AG08395 (cell line): ENCODE measurements at regions not wholly inside any gene's neighbourhood (a gene's known extent, or its start where the extent isn't known, plus 50 kb on each side); places are given as distances from the start of the nearest gene placed in this dataset.
A peak's percentile ranks its signal among the peaks of the same experiment; 100 is the strongest.
"Not testable (repeated sequence)": the region's sequence is repeated elsewhere in the genome, so short reads cannot be mapped to it uniquely, and the experiment has no call there.

ENCODE experiments used
- DNase-seq: peaks from one replicate; pipeline ENCODE4 v3.0.0; 2012; ENCODE audit warnings: mixed read lengths, low spot score

GRCh38 chr17:33695431-33695830, 402.3 kb upstream of the ASIC2 start:
- no peak for DNase-seq

GRCh38 chr17:33696102-33696501, 403.0 kb upstream of the ASIC2 start:
- no peak for DNase-seq

GRCh38 chr17:33697557-33697956, 404.5 kb upstream of the ASIC2 start:
- no peak for DNase-seq

GRCh38 chr17:33701910-33702309, 408.8 kb upstream of the ASIC2 start:
- no peak for DNase-seq

- DNase-seq: no peak
These were observed 411.8 kb upstream of the ASIC2 start for GRCh38 chr17:33704856-33705255.

GRCh38 chr17:33709881-33710280, 416.8 kb upstream of the ASIC2 start:
- no peak for DNase-seq

- DNase-seq: no peak
These were observed 419.0 kb upstream of the ASIC2 start for GRCh38 chr17:33712120-33712519.

- no peak for DNase-seq
These were observed 423.9 kb upstream of the ASIC2 start for GRCh38 chr17:33716957-33717356.

GRCh38 chr17:33723736-33724135, 430.6 kb upstream of the ASIC2 start:
- DNase-seq: not testable (repeated sequence)

- DNase-seq: peak; percentile 64
These were observed 432.7 kb upstream of the ASIC2 start for GRCh38 chr17:33725675-33726271.

- no peak for DNase-seq
These were observed 437.0 kb upstream of the ASIC2 start for GRCh38 chr17:33730131-33730530.

- DNase-seq: peak; percentile 6
These were observed 439.0 kb upstream of the ASIC2 start for GRCh38 chr17:33732116-33732515.

GRCh38 chr17:33739714-33740113, 446.6 kb upstream of the ASIC2 start:
- no peak for DNase-seq

- no peak for DNase-seq
These were observed 452.1 kb upstream of the ASIC2 start for GRCh38 chr17:33745047-33745760.

GRCh38 chr17:33749171-33749570, 456.1 kb upstream of the ASIC2 start:
- DNase-seq: no peak

- DNase-seq: peak; percentile 69
These were observed 458.0 kb upstream of the ASIC2 start for GRCh38 chr17:33750943-33751701.

- no peak for DNase-seq
These were observed 458.6 kb upstream of the ASIC2 start for GRCh38 chr17:33751702-33752065.

- DNase-seq: no peak
These were observed 460.4 kb upstream of the ASIC2 start for GRCh38 chr17:33753452-33753851.

GRCh38 chr17:33756021-33756420, 462.9 kb upstream of the ASIC2 start:
- DNase-seq: no peak

GRCh38 chr17:33765871-33766270, 472.8 kb upstream of the ASIC2 start:
- no peak for DNase-seq

- no peak for DNase-seq
These were observed 473.6 kb upstream of the ASIC2 start for GRCh38 chr17:33766721-33767120.

GRCh38 chr17:33769066-33769465, 476.0 kb upstream of the ASIC2 start:
- no peak for DNase-seq

GRCh38 chr17:33776304-33776703, 478.8 kb upstream of the CCL2 start:
- no peak for DNase-seq
